ENCODE measurements at regions not wholly inside any gene's neighbourhood (a gene's known extent, or its start where the extent isn't known, plus 50 kb on each side); places are given as distances from the start of the nearest gene placed in this dataset.

DNA sequence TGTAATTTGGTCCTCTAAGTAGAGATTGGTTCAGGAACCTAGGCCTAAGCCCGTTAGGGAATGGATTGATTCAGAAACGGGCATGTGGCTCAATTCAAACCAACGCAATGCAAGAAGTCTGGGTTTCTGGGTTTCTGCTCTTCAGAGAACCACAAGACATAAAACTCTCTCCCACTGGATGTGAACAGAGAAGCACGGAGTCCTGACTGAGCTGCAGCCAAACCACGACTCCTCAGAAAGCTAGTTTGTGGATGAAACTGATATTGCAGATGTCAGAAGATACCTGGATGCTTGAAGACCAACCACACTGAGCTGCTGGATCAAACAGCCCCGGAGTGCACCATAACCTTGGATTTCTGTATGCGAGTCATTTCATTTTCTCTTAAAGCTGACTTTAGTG is 50.0 kb downstream of the SOD2 start:
- intact Hi-C loops (cut with DNase I; ENCODE audit: low total_unique reads): no loop called here
- TF ChIP-seq, protein P1, sequence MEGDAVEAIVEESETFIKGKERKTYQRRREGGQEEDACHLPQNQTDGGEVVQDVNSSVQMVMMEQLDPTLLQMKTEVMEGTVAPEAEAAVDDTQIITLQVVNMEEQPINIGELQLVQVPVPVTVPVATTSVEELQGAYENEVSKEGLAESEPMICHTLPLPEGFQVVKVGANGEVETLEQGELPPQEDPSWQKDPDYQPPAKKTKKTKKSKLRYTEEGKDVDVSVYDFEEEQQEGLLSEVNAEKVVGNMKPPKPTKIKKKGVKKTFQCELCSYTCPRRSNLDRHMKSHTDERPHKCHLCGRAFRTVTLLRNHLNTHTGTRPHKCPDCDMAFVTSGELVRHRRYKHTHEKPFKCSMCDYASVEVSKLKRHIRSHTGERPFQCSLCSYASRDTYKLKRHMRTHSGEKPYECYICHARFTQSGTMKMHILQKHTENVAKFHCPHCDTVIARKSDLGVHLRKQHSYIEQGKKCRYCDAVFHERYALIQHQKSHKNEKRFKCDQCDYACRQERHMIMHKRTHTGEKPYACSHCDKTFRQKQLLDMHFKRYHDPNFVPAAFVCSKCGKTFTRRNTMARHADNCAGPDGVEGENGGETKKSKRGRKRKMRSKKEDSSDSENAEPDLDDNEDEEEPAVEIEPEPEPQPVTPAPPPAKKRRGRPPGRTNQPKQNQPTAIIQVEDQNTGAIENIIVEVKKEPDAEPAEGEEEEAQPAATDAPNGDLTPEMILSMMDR (IDR thresholded peaks at IDR 0.05 in 8 of 11, conservative IDR thresholded peaks at IDR 0.05 in 3 of 11): no peak
- TF ChIP-seq POLR2AphosphoS5 (IDR thresholded peaks at IDR 0.05) (no peak), POLR2A (IDR thresholded peaks at IDR 0.05) (no peak)
- H3K36me3 ChIP-seq: no peaks in the 10 kb centered on the region
- H3K4me3 ChIP-seq: no peak overlapping the region
- H3K27ac ChIP-seq: no peak overlapping the region
- no peaks in the 10 kb centered on the region for H3K27me3 ChIP-seq (replicated peaks in 1 of 7)
- H3K9me3 ChIP-seq: peaks cover 0 to 15% (median 0%) of the 10 kb centered on the region in 8 donors
- DNase-seq: no peak
- WGBS, 5 donors: 86 to 95% (median 91%) methylated on average over 7 of the region's 7 CpGs
- no peaks in the 10 kb centered on the region for H3K4me1 ChIP-seq

DNA sequence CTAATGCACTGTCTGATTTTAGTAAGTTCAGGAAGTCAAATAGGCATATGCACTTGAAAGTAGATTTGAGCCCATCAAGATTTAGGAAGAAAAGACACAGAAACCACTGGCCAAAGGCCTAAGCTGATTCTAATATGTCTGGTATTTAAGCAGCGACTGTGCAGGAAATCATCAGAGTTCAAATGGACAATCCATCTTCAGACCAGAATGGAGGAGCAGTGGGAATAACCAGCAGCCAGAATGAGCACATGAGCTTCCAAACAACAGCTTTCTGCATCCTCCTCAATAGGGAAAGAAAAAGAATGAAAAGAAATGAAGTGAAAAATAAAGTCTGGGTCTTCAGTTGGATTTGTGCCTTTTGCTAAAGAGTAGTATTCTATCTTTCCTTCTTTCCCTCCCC is 50.6 kb downstream of the SOD2 start:
- no peak overlapping the region for H3K4me3 ChIP-seq
- 75 to 94% (median 78%) methylated on average over 1 of the region's 1 CpG for whole genome bisulfite sequencing, 5 donors
- H3K4me1 ChIP-seq: no peaks in the 10 kb centered on the region
- intact Hi-C loops (cut with DNase I; ENCODE audit: low total_unique reads): no loop called here
- H3K9me3 ChIP-seq: peaks cover 0 to 19% (median 0%) of the 10 kb centered on the region in 8 donors
- H3K27me3 ChIP-seq (replicated peaks in 1 of 7): no peaks in the 10 kb centered on the region
- no peak for DNase-seq
- TF ChIP-seq, protein P1 (IDR thresholded peaks at IDR 0.05 in 8 of 11, conservative IDR thresholded peaks at IDR 0.05 in 3 of 11): no peak
- TF ChIP-seq POLR2A (IDR thresholded peaks at IDR 0.05) (no peak), POLR2AphosphoS5 (IDR thresholded peaks at IDR 0.05) (no peak)
- no peak overlapping the region for H3K27ac ChIP-seq
- H3K36me3 ChIP-seq: no peaks in the 10 kb centered on the region

DNA sequence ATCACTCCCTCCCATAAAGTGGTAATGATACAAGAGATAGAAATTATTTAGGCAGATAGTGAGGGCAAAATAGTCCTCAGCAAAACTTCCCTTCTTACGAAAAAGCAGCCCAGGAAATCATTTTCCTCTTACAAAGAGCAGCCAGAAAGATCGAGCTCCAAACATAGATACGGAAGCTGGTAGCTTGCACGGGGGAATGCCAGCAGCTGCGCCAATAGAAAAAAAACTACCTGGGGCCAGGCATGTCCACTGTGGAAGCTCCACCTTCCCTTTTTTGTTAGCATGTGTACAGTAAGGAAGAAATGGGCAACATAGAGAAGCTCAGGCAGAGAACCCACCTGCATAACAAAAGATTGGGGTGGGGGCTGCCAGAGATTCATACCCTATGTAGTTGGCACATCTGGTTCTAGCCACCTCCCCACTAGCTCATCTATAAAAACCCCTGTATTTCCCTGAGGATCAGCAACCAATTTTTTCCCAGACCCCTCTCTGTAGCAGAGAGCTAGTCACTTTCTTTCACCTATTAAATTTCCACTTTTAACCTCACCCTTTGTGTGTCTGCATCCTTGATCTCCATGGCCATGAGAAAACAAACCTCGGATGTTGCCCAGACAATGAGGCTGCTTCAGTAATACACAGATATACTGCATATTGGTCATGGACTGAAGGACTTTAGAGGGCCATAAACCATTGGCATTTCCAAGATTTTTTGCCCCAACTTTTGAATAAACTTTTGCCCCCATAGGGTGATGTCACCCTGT is 52.1 kb downstream of the SOD2 start:
- Histone ChIP-seq H3K27ac (no peak overlapping the region), H3K27me3 (replicated peaks in 1 of 7) (no peaks in the 10 kb centered on the region), H3K36me3 (no peaks in the 10 kb centered on the region), H3K4me3 (no peak overlapping the region), H3K9me3 (peaks cover 0 to 19% (median 0%) of the 10 kb centered on the region in 8 donors), H3K4me1 (no peaks in the 10 kb centered on the region)
- intact Hi-C loops (cut with DNase I; ENCODE audit: low total_unique reads): no loop called here
- DNase-seq: no peak
- 87 to 95% (median 91%) methylated on average over 6 of the region's 6 CpGs for WGBS, 5 donors
- no peak for TF ChIP-seq POLR2AphosphoS5 (IDR thresholded peaks at IDR 0.05)
- TF ChIP-seq, protein P1 (IDR thresholded peaks at IDR 0.05 in 8 of 11, conservative IDR thresholded peaks at IDR 0.05 in 3 of 11): no peak
- no peak for TF ChIP-seq POLR2A (IDR thresholded peaks at IDR 0.05)

DNA sequence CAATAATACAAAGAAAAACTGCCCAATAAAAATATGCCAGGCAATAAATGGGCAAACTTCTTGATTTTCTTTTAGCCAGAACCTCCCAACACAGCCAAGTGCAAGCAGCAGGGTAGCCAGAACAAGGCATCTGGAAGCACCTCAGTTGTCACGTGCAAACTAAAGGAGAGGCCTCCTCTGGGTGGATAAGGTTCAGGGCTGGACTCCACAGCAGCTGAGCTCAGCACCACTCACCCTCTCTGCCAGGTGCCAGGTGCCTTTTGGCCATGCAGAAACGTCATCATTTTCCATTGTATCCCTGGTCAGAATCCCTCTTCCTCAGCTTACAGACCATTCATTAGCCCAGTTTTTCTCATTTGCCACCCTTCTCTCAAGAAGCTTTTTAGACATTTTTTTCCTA is 52.7 kb downstream of the SOD2 start:
- TF ChIP-seq POLR2A (IDR thresholded peaks at IDR 0.05) (no peak), POLR2AphosphoS5 (IDR thresholded peaks at IDR 0.05) (no peak)
- TF ChIP-seq, protein P1 (IDR thresholded peaks at IDR 0.05 in 8 of 11, conservative IDR thresholded peaks at IDR 0.05 in 3 of 11): no peak
- WGBS, 5 donors: 74 to 88% (median 85%) methylated on average over 2 of the region's 2 CpGs
- no peaks in the 10 kb centered on the region for H3K4me1 ChIP-seq
- intact Hi-C loops (cut with DNase I; ENCODE audit: low total_unique reads): no loop called here
- H3K36me3 ChIP-seq: no peaks in the 10 kb centered on the region
- peaks cover 0 to 19% (median 0%) of the 10 kb centered on the region in 8 donors for H3K9me3 ChIP-seq
- H3K4me3 ChIP-seq: no peak overlapping the region
- no peaks in the 10 kb centered on the region for H3K27me3 ChIP-seq (replicated peaks in 1 of 7)
- no peak overlapping the region for H3K27ac ChIP-seq
- DNase-seq: no peak

All from spleen (tissue), 11 donors.